WTC11 (cell line): ENCODE measurements at regions not wholly inside any gene's neighbourhood (a gene's known extent, or its start where the extent isn't known, plus 50 kb on each side); places are given as distances from the start of the nearest gene placed in this dataset.

Source experiments
- ATAC-seq: fragments of 200-7000 bp; cut with Tn5 transposase; 2 replicates; pipeline ENCODE4 v1.10.0; 2021; ENCODE audit warnings: mild to moderate bottlenecking, moderate library complexity
- CTCF ChIA-PET: fragments of 300-600 bp; sonication (Branson Sonifier 250); formaldehyde crosslinking; loops from one replicate; lab custom pipeline; 2021; ENCODE audit warnings: antibody characterized with exemption; lab: Charles Lee
- POLR2A ChIA-PET: fragments of 350-600 bp; sonication (Branson Sonifier 250); formaldehyde crosslinking; loops from one replicate; lab custom pipeline; 2021; ENCODE audit warnings: antibody characterized with exemption; lab: Charles Lee
- DNase-seq: peaks from one replicate; pipeline ENCODE4 v3.0.0; 2021; ENCODE audit warnings: low spot score
- H3K27ac Mint-ChIP-seq: 2 replicates; pipeline ENCODE4 v1.8.0; 2021; ENCODE audit warnings: mixed read lengths
- H3K27me3 Mint-ChIP-seq: 2 replicates; pipeline ENCODE4 v1.8.0; 2021; ENCODE audit warnings: low read depth, mild to moderate bottlenecking, moderate library complexity, mixed read lengths
- H3K36me3 Mint-ChIP-seq: 2 replicates; pipeline ENCODE4 v1.8.0; 2021; ENCODE audit warnings: mixed read lengths
- H3K4me1 Mint-ChIP-seq: 2 replicates; pipeline ENCODE4 v1.8.0; 2022; ENCODE audit warnings: mixed read lengths
- H3K4me3 Mint-ChIP-seq: 2 replicates; pipeline ENCODE4 v1.8.0; 2021; ENCODE audit warnings: mild to moderate bottlenecking, moderate library complexity, mixed read lengths
- H3K9me3 Mint-ChIP-seq: 2 replicates; pipeline ENCODE4 v1.8.0; 2021; ENCODE audit warnings: mixed read lengths
- E2F1 ChIP-seq: sonication (generic); formaldehyde crosslinking; IDR thresholded peaks from 2 replicates; pipeline ENCODE4 v1.8.0; 2022; ENCODE audit warnings: mild to moderate bottlenecking, missing genetic modification reagents
- JAZF1 ChIP-seq: fragments of 250-450 bp; sonication (Bioruptor Pico); IDR thresholded peaks from 2 replicates; pipeline ENCODE4 v1.9.0; 2021; ENCODE audit warnings: moderate library complexity, mild to moderate bottlenecking, inconsistent platforms
- NR1H2 ChIP-seq: sonication (generic); formaldehyde crosslinking; IDR thresholded peaks from 2 replicates; pipeline ENCODE4 v1.9.0; 2021; ENCODE audit warnings: mild to moderate bottlenecking, moderate library complexity, missing genetic modification reagents
- NR2C2 ChIP-seq: sonication (generic); formaldehyde crosslinking; IDR thresholded peaks from 2 replicates; pipeline ENCODE4 v1.8.0; 2022; ENCODE audit warnings: mild to moderate bottlenecking, missing genetic modification reagents
- RORB ChIP-seq: fragments of 250-450 bp; sonication (Bioruptor Pico); IDR thresholded peaks from 2 replicates; pipeline ENCODE4 v1.9.0; 2021; ENCODE audit warnings: mild to moderate bottlenecking
- TCF7 ChIP-seq: sonication (generic); formaldehyde crosslinking; IDR thresholded peaks from 2 replicates; pipeline ENCODE4 v1.8.0; 2022; ENCODE audit warnings: mild to moderate bottlenecking, low read depth, missing genetic modification reagents, moderate library complexity
- TEAD1 ChIP-seq: sonication (generic); formaldehyde crosslinking; IDR thresholded peaks from 2 replicates; pipeline ENCODE4 v1.8.0; 2022; ENCODE audit warnings: mild to moderate bottlenecking, missing genetic modification reagents
- USF2 ChIP-seq: sonication (generic); formaldehyde crosslinking; IDR thresholded peaks from 2 replicates; pipeline ENCODE4 v1.8.1; 2023; ENCODE audit warnings: mild to moderate bottlenecking, missing genetic modification reagents, moderate library complexity
- ZMAT4 ChIP-seq: fragments of 250-450 bp; sonication (Bioruptor Pico); IDR thresholded peaks from 2 replicates; pipeline ENCODE4 v1.9.0; 2021; ENCODE audit warnings: mild to moderate bottlenecking
- ZNF232 ChIP-seq: sonication (generic); formaldehyde crosslinking; IDR thresholded peaks from 2 replicates; pipeline ENCODE4 v1.8.0; 2022; ENCODE audit warnings: mild to moderate bottlenecking, missing genetic modification reagents
- ZNF263 ChIP-seq: sonication (generic); formaldehyde crosslinking; IDR thresholded peaks from 2 replicates; pipeline ENCODE4 v1.8.1; 2022; ENCODE audit warnings: low read depth, mild to moderate bottlenecking, moderate library complexity, missing genetic modification reagents
- ZNF396 ChIP-seq: fragments of 250-450 bp; sonication (Bioruptor Pico); IDR thresholded peaks from 2 replicates; pipeline ENCODE4 v1.8.0; 2021; ENCODE audit warnings: mild to moderate bottlenecking, moderate library complexity, borderline replicate concordance
- ZNF416 ChIP-seq: fragments of 250-450 bp; sonication (Bioruptor Pico); IDR thresholded peaks from 2 replicates; pipeline ENCODE4 v1.9.0; 2021; ENCODE audit warnings: mild to moderate bottlenecking, inconsistent platforms
- ZNF423 ChIP-seq: fragments of 250-450 bp; sonication (Bioruptor Pico); IDR thresholded peaks from 2 replicates; pipeline ENCODE4 v2.1.2; 2022; ENCODE audit warnings: mild to moderate bottlenecking, moderate library complexity
- TF ChIP-seq, protein P1 (sequence below): sonication (generic); formaldehyde crosslinking; IDR thresholded peaks from 2 replicates; pipeline ENCODE4 v1.8.0; 2022; ENCODE audit warnings: mild to moderate bottlenecking, missing genetic modification reagents
- TF ChIP-seq, protein P2 (sequence below): fragments of 250-450 bp; sonication (Bioruptor Pico); IDR thresholded peaks from 2 replicates; pipeline ENCODE4 v1.9.0; 2021; ENCODE audit warnings: mild to moderate bottlenecking
- TF ChIP-seq, protein P3 (sequence below): sonication (generic); formaldehyde crosslinking; IDR thresholded peaks from 2 replicates; pipeline ENCODE4 v1.8.1; 2023; ENCODE audit warnings: mild to moderate bottlenecking, moderate library complexity, missing genetic modification reagents
- TF ChIP-seq, protein P4 (sequence below): fragments of 200-600 bp; IDR thresholded peaks from 2 replicates; pipeline ENCODE4 v1.8.0; 2022; ENCODE audit warnings: antibody characterized with exemption

DNA sequence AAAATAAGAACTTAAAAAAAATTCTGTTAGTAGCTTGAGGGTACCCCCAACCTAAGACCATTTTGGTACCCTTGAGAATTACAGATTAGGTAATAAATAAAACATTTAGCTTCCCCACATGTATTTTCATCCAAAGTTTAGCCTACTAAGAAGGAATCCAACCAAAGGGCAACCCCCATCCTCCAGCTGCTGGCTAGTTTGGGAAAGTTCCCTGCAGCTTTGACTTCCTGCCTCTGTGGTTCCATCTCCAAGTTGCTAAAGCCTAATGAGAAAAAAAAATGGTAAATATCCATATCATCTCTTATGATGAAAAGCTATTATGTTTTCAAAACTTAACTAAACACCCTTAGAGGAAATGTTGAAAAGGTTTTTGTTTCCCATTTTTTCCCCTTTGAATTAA is 547.2 kb downstream of the ANKRD7 start:
- H3K4me3 Mint-ChIP-seq: no peak overlapping the region
- no peaks in the 10 kb centered on the region for H3K9me3 Mint-ChIP-seq
- peaks cover 37% of the 10 kb centered on the region for H3K4me1 Mint-ChIP-seq
- H3K27me3 Mint-ChIP-seq: no peaks in the 10 kb centered on the region
- peak overlapping the region; percentile 54 for H3K27ac Mint-ChIP-seq
- ChIA-PET CTCF (interaction anchor here (0.6 to 1.4 kb wide), 2 partner anchors 17 to 99 kb away, joined by 3 to 5 read pairs; no protein-coding TSS in a partner anchor), POLR2A (no interaction called here)
- peak; percentile 60 for ATAC-seq
- no peaks in the 10 kb centered on the region for H3K36me3 Mint-ChIP-seq
- no peak for DNase-seq
- no peak for TF ChIP-seq ZNF232 (CRISPR knock-in tag)
- TF ChIP-seq, protein P1, sequence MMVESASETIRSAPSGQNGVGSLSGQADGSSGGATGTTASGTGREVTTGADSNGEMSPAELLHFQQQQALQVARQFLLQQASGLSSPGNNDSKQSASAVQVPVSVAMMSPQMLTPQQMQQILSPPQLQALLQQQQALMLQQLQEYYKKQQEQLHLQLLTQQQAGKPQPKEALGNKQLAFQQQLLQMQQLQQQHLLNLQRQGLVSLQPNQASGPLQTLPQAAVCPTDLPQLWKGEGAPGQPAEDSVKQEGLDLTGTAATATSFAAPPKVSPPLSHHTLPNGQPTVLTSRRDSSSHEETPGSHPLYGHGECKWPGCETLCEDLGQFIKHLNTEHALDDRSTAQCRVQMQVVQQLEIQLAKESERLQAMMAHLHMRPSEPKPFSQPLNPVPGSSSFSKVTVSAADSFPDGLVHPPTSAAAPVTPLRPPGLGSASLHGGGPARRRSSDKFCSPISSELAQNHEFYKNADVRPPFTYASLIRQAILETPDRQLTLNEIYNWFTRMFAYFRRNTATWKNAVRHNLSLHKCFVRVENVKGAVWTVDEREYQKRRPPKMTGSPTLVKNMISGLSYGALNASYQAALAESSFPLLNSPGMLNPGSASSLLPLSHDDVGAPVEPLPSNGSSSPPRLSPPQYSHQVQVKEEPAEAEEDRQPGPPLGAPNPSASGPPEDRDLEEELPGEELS (CRISPR knock-in tag): no peak
- TF ChIP-seq ZNF416 (CRISPR knock-in tag): no peak
- no peak for TF ChIP-seq E2F1 (CRISPR knock-in tag)
- no peak for TF ChIP-seq ZMAT4
- TF ChIP-seq ZNF396 (CRISPR knock-in tag): no peak
- TF ChIP-seq, protein P2, sequence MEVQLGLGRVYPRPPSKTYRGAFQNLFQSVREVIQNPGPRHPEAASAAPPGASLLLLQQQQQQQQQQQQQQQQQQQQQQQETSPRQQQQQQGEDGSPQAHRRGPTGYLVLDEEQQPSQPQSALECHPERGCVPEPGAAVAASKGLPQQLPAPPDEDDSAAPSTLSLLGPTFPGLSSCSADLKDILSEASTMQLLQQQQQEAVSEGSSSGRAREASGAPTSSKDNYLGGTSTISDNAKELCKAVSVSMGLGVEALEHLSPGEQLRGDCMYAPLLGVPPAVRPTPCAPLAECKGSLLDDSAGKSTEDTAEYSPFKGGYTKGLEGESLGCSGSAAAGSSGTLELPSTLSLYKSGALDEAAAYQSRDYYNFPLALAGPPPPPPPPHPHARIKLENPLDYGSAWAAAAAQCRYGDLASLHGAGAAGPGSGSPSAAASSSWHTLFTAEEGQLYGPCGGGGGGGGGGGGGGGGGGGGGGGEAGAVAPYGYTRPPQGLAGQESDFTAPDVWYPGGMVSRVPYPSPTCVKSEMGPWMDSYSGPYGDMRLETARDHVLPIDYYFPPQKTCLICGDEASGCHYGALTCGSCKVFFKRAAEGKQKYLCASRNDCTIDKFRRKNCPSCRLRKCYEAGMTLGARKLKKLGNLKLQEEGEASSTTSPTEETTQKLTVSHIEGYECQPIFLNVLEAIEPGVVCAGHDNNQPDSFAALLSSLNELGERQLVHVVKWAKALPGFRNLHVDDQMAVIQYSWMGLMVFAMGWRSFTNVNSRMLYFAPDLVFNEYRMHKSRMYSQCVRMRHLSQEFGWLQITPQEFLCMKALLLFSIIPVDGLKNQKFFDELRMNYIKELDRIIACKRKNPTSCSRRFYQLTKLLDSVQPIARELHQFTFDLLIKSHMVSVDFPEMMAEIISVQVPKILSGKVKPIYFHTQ: no peak
- TF ChIP-seq NR2C2 (CRISPR knock-in tag): no peak
- no peak for TF ChIP-seq JAZF1 (CRISPR knock-in tag)
- TF ChIP-seq, protein P3, sequence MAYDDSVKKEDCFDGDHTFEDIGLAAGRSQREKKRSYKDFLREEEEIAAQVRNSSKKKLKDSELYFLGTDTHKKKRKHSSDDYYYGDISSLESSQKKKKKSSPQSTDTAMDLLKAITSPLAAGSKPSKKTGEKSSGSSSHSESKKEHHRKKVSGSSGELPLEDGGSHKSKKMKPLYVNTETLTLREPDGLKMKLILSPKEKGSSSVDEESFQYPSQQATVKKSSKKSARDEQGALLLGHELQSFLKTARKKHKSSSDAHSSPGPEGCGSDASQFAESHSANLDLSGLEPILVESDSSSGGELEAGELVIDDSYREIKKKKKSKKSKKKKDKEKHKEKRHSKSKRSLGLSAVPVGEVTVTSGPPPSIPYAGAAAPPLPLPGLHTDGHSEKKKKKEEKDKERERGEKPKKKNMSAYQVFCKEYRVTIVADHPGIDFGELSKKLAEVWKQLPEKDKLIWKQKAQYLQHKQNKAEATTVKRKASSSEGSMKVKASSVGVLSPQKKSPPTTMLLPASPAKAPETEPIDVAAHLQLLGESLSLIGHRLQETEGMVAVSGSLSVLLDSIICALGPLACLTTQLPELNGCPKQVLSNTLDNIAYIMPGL: no peak
- TF ChIP-seq, protein P4, sequence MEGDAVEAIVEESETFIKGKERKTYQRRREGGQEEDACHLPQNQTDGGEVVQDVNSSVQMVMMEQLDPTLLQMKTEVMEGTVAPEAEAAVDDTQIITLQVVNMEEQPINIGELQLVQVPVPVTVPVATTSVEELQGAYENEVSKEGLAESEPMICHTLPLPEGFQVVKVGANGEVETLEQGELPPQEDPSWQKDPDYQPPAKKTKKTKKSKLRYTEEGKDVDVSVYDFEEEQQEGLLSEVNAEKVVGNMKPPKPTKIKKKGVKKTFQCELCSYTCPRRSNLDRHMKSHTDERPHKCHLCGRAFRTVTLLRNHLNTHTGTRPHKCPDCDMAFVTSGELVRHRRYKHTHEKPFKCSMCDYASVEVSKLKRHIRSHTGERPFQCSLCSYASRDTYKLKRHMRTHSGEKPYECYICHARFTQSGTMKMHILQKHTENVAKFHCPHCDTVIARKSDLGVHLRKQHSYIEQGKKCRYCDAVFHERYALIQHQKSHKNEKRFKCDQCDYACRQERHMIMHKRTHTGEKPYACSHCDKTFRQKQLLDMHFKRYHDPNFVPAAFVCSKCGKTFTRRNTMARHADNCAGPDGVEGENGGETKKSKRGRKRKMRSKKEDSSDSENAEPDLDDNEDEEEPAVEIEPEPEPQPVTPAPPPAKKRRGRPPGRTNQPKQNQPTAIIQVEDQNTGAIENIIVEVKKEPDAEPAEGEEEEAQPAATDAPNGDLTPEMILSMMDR: no peak
- TF ChIP-seq TEAD1 (CRISPR knock-in tag): no peak
- no peak for TF ChIP-seq NR1H2
- TF ChIP-seq USF2: no peak
- no peak for TF ChIP-seq TCF7 (CRISPR knock-in tag)
- no peak for TF ChIP-seq RORB
- TF ChIP-seq ZNF423 (CRISPR knock-in tag): no peak
- no peak for TF ChIP-seq ZNF263 (CRISPR knock-in tag)
